ENCODE measurements at regions not wholly inside any gene's neighbourhood (a gene's known extent, or its start where the extent isn't known, plus 50 kb on each side); places are given as distances from the start of the nearest gene placed in this dataset.

GRCh38 chr12:111220363-111220762 is 148.5 kb downstream of the PHETA1 start:
- no peak for DNase-seq

DNA sequence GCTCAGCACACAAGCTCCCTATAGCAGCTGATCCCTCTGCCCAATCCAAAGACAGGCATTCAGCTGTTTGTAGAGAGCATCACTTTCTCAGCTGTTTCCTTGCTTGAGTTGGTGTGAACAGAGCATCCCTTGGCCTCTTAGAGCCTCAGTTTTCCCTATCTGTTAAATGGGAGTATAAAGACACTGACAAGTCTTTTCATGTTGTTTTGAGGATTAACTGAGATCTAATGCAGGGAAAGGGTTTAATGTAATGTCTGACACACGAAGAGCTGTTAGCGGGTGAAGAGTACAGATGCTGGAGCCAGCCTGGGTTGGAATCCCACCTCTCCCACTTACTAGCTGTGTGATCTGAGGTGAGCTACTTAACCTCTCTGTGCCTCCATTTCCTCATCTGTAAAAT is 149.5 kb downstream of the PHETA1 start:
- no peak for DNase-seq

- no peak for DNase-seq
These were observed 150.4 kb downstream of the PHETA1 start for GRCh38 chr12:111218499-111218898.

- no peak for DNase-seq
These were observed 152.3 kb downstream of the PHETA1 start for GRCh38 chr12:111216387-111217159.

DNA sequence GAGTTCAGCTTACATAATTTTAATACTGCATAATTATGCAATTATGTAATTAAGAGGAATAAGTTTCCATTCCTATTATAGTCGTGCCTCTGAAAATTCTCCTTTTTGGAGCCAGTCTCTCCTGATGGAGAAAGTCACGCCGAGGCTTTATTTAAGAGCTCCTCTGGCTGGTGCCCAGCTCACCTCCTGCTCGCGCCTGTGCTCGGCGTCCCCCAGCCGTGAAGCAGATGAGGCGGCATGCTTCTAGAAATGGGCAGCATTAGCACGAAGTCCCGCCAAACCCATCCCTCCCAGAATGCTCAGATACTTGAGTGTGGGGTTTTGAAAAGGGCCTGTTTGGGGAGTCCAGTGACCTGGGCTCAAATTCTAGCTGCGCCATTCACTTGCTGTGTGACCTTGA is 153.0 kb downstream of the PHETA1 start:
- no peak for DNase-seq

GRCh38 chr12:111214401-111214800 is 154.5 kb downstream of the PHETA1 start:
- no peak for DNase-seq

- DNase-seq = no peak
These were observed 155.3 kb downstream of the PHETA1 start for GRCh38 chr12:111213561-111213960.

DNA sequence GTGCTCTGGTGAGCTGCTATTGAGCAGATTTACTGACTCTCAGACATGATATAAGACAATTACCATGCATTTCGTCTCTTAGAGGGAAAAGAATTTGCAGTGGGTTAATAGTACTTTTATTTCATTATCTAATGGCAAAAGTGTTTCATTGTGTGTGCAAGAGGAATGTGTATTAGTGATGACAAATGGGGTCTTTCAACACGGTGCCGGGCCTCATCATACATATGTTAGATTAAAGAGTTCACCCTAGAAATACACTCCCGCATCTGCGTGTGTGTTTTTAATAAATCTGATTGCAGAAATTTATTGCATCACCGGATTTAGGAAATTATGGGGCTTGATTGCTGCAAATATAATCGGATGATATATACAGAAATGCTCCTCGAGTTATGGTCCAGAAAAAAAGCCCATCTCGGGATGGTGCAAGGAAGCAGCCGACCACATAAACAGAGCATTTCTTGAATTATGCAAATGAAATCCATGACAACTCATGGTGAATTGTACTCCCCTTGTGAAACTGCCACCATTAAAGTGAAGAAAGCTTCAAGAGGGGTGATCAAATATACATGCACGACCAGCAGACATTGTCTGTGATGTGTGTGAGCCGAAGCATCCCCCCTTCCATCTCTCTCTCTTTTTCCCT is 156.0 kb downstream of the PHETA1 start:
- no peak for DNase-seq

- DNase-seq = no peak
These were observed 156.8 kb downstream of the PHETA1 start for GRCh38 chr12:111211910-111212757.

DNA sequence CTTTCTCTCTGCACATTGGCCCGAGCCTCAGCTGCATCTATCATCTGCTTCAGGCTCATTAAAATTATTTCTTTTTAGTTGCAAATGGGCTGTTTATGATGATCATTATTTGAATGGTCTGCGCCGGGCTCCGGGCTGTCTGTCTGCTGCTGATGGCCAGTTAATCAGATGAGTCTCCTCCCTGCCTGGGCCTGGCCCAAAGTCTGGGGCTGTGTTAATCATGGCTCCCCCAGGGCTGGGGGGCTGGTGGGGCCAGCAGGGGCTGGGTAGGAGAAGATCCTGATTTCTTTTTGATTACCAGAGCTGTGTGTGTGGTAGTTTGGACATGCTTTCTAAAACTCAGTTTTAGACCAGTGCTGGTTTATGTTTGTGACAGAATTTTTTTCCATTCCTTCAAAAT is 159.1 kb downstream of the PHETA1 start:
- no peak for DNase-seq

GRCh38 chr12:111207761-111208160 is 161.1 kb downstream of the PHETA1 start:
- DNase-seq = no peak

GRCh38 chr12:111204788-111205241 is 164.1 kb downstream of the PHETA1 start:
- DNase-seq = no peak

DNA sequence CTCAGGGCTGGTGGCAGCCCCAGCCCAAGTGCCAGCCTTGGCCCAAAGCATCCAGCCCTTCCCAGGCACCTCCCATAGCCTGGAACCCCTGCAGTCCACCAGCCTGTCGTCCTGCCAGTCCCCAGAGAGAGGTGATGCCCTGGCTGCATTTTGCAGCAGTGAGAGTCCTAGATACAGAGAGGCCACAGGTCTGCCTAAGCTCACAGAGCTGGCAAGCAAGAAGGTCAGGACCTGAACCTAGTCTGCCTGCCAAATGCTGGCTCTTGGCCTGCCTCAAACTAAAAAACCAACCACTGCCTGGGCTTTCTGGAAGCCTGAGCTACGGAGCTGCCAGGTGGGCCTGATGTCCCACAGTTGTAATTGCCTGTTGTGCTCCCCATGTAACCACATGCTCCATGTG is 164.9 kb downstream of the PHETA1 start:
- DNase-seq = no peak

- no peak for DNase-seq
These were observed 165.4 kb downstream of the PHETA1 start for GRCh38 chr12:111203446-111203845.

DNA sequence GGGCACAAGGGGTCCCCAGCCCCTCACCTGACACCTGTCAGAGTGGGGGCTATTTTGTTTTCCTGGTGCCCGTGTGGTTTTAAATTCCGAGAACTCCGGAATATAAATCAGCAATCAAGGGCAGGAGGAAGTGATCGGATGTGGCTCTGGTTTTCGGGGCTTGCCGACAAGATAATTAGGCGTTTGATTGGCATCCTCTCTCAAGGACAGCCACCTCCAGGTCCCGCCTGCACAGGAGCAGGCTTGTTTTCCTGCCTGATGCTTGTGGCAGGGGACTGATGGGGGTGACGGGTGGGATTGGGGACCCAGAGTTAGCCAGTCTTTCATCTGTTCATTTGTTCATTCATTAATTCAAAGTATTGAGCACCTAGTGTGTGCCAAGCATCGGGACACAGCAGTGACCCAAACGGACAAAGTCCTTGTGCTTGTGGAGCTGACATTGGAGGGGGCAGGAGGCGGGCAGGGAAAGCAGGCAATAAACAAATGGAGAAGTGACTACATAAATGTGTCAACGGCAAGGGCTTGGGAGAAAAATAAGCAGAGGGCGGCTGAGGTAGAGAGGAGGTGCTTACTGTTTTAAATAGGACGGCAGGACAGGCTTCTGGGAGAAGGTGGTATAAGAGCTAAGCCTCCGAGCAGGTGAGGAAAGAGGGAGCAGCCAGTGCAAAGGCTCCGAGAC is 166.5 kb downstream of the PHETA1 start:
- DNase-seq = no peak

DNA sequence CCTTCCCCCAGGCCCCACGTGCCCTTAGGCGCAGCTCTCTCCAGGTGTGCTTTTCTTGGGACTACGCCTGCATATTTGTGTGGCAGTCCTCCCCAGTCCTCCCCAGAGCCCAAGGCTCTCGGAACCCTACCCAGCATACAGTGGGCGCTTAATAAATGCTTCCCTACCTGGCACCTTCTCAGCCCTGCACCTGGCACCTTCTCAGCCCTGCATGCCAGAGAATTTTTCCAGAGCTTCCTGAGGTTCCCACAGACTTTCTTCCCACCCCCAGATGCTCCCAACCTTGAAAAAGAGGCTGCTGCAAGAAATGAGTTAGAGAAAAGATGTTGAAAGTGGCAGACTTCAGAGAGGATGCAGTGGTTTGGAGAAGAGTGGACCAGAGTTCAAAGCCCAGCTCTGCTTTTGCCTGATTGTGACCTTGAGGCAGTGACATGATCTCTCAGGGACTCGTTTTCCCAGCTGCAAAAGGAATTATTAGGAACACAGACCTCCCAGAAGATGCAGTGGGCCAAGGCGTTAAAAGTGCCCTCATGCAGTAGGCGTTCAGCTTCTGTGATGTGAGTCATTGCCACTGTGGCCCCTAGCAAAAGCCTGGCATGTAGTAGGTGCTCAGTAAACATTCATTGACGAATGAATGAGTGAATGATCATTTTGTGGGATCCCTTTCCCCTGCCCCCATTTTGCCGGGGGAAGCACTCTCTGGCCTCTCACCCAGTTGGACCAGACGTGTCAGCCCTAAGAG is 167.2 kb downstream of the PHETA1 start:
- DNase-seq = no peak

DNA sequence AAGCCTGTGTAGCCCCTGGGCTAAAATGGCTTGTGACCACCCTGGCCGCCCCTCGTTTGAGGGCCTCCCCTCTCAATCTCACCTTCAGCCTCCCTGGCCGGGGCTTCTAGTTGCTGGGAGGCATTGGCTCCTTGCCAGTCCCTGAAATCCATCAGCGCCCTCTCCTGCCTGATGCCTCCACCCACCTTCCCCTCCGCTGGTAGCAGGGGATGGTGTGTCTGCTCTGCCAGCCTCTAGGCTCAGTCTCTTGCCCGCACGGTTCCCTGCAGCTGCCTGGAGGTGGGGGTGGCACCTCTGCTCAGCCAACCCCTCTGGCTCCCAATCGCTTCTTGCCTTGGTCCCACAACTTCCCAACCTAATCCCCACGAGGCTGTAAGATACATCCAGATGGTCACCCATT is 167.9 kb downstream of the PHETA1 start:
- DNase-seq = no peak

DNA sequence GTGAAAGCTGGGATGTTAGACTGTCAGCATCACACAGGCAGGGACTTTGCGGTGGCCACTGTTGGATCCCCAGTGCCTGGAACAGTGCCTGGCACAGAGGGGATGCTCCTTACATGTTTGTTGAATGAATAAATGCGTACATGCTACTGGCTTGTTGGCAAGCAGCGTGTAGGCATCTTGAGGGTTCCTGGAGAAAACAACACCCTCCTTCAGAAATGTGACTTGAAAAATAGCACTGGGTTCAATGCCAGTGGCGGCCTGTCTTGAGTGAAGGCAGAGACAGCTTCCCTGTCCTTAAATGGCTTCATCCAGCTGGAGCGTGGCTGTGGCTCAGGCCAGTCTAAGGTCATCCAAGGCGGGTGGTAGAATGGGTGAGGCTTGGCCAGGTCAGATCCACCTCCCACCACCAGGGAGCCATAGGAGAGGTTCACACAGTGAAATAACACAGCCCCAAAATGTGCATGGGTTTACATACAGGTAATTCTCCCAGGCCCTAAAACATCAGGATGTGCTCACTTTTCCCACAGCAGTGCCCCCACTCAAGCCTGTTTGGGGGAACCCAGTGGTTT is 171.4 kb downstream of the PHETA1 start:
- no peak for DNase-seq

- no peak for DNase-seq
These were observed 172.4 kb downstream of the PHETA1 start for GRCh38 chr12:111196532-111196931.

- no peak for DNase-seq
These were observed 173.6 kb downstream of the PHETA1 start for GRCh38 chr12:111195316-111195715.

GRCh38 chr12:111194703-111195051 is 174.2 kb downstream of the PHETA1 start:
- no peak for DNase-seq

Data from NCI-H2029 (cell line).